HG02885 (cell line): ENCODE measurements at regions not wholly inside any gene's neighbourhood (a gene's known extent, or its start where the extent isn't known, plus 50 kb on each side); places are given as distances from the start of the nearest gene placed in this dataset.

Experiments
- ATAC-seq: cut with Tn5 transposase; IDR thresholded peaks from one replicate; pipeline ENCODE4 v1.9.1; 2021; ENCODE audit warnings: mild to moderate bottlenecking; ENCODE audit not compliant: unreplicated experiment, poor library complexity

DNA sequence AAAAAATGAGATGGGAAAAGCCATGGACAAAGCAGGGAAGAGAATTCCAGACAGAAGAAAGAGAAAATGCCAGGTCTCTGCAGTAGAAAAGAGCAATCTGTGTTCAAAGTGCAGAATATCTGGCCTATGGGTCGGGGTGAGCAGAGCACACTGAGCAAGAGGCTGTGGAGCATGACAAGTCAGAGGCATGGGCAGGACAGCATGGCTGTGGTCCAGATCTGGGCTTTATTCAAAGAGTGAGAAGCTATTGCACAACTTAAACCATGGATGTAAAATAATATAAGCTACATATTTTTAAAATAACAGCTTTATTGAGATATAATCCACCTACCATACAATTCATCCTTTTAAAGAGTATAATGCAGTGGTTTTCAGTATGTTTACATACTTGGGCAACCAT is 133.1 kb upstream of the SPDL1 start:
- ATAC-seq, result no peak

DNA sequence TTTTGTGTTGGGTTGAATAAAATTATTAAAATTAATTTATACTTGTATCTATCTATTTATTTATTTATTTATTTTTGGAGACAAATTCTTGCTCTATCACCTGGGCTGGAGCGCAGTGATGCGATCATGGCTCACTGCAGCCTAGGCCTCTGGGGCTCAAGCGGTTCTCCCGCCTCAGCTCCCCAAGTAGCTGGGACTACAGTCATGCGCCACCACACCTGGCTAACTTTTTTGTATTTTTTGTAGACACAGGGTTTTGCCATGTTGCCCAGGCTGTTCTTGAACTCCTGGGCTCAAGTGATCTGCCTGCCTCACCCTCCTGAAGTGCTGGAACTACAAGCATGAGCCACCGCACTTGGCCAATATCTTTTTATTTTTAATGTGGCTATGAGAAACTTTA is 134.7 kb upstream of the SPDL1 start:
- ATAC-seq, result no peak

DNA sequence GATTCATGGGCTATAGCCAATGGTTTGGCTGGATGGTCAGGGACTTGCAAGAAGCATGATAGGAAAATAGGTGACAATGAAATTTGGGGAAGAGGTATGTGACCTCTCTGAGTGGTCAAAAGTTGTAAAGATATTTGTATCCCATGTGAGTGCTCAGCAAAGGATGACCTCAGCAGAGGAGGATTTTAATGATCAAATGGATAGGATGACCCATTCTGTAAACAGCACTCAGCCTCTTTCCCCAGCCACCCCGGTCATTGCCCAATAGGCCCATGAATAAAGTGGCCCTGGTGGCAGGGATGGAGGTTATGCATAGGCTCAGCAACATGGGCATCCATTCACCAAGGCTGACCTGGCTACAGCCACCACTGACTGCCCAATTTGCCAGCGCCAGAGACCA is 138.4 kb upstream of the SPDL1 start:
- no peak for ATAC-seq

DNA sequence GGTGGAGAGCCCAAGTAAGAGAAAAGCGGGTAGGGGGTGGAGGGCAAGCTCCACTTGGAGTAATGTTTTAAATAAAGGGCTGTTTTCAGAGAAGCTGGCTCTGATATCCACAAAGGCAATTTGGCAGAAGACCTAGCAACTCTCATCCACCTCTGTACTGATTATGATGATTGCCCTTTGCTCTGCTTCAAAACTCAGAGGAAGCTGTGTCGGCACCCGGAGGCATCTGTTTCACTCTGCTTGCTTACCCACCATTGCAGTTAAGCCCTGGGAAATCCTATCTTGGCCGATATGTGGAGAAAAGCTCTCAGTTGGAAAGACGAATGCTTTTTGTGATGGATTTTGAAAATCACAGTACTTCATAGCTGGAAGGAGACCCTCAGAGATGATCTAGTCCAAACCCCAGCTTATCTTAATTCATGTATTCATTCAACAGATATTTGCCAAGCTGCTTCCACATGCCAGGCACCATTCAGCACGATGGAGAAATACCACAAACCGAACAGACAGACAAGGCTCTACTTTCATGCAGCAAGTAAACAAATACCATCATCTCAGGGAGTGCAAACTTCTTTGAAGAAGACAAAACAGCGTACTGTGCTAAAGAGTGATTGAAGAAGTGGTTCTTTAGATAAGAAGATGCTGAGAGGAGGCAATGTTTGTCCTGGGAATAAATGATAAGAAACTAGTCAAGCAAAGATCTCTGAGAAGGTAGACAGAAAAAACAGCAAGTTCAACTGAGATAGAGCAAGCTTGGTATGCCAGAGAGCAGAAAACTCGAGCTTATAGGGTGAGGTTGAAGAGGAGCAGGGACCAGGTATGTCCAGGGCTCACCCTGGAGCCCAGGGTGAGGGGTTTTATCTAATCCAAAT is 140.4 kb upstream of the SPDL1 start:
- no peak for ATAC-seq

DNA sequence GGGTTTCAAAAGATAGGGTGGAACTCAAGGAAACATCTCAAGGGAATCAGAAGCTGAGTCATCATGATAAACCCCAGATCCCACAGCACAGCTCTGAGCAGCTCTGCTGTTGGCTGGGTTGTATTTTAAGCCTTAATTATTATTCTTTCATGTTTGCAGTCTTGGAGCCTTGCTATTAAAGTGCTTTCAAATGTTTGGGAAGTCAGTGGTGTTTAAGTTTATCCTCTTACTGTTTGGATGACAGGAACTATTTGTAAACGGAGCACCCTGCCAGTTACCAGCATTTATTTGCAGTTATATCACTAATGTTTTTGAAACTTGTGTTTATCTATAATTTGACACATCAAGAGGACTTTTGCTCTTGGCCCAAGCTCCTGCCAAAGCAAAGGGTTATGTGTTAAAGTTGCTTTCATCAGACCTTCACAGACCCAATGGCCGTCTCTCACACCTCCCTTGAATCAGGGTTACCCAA is 141.1 kb upstream of the SPDL1 start:
- no peak for ATAC-seq

DNA sequence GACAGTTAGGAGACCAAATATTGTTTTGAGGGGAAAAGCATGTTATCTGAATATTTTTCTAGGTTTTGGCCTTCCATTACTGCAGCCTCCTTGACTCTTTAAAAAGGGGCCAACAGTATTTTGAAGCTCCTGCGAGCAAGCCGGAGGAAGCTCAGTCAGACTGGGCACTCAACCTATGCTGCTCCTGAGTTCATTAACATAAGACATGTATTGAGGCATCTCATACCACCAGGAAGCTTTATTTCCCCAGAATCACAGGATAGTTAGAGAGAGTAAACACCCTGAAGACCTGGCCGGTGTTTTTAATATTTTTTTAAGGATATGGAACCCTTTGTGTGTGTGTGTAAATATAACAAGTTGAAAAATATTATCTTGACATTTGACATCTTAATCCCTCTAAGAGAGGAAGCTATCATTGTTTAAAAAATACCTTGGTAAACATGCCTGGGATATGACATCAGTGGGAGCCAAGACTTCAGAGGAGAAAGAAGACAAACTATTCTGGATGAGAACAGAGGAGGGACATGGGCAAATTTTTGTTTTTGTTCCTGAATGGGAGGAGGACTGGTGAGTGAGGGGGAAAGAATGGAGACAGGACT is 139.3 kb upstream of the SLIT3 start:
- no peak for ATAC-seq

DNA sequence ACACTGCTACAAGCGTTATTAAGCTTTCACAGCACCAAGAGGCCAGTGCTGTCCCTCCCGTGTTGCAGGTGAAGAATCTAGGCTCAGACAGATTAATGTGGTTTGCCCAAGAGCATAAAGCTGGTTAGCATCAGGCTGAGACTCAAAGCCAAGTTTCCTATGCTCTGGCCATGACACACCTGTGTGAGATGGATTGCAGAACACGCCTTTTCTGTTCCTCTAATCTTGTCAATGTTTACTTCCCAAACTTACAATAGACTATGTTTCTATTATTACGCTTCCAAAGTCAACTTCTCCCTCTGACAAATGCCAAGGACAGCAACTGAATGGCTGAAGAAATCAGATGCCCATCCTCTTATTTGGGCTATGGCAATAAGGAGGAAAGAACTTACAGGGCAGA is 138.4 kb upstream of the SLIT3 start:
- ATAC-seq, result no peak

DNA sequence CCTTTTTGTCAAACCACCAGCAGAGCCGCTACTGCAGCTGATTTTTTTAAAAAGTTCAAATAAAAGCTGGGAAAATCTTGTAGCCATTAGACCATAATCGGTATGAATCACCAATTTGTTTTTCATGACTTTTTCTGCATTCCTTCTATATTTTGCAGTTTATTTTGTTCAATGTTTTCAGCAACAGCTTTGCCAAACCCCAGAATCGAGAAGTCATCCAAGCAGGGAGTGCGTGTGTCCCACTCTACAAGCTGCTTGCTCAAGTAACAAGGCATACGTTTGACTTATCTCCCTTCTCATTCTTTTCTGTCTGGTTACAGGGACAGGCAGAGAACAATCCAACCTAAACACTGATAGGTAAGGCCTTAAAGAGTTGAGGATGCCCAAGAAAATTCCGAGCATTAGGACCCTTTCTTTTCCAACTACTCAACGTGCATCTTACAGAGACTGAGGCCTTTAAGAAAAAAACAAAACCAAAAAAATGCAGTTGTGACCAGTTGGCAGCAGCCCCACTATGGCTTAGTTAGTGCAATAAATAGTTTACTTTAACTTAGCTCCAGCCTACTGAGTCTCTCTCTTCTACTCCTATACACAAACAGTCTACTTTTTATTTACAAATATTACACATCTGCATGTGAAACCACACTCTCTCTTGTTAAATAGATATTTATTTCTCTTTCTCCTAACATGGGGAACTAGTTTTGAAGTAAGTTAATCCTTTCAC is 134.7 kb upstream of the SLIT3 start:
- no peak for ATAC-seq

DNA sequence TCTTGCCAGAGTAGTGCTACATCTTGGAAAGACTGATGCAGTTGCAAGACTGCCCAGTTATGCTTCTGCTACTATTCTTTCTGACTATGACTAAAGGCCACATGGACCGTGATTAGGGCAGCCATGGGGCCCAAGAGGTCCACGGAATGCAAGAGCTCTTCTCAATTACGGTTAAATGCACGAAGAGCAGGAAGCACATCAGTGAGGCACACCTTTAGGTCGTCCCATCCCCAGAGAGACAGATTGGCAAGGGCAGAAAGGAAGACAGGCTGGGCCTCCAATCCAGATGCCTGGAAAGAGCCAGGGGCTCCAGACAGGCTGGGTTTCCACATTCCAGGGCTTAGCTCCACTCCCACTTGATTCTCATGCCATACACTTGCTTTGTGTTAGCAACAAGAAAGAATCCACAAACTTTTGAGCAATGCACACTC is 132.3 kb upstream of the SLIT3 start:
- ATAC-seq, result no peak

DNA sequence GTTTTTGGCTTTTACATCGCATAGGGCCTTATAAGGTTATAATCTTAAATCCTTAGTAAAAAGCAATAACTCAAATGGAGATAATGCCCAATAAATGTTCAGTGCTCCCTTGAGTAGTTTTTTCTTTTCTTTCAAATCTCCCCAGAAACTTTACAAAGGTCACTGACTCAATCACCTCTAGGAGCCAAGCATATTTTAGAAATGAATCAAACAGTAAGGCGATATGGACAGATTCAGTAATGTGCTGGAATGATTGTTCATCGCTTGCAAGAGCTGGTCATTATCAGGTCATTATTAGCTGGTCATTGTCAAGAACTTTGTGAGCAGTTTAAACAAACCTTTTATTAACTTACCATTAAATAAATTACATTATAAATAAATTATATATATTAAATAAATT is 130.4 kb upstream of the SLIT3 start:
- no peak for ATAC-seq

DNA sequence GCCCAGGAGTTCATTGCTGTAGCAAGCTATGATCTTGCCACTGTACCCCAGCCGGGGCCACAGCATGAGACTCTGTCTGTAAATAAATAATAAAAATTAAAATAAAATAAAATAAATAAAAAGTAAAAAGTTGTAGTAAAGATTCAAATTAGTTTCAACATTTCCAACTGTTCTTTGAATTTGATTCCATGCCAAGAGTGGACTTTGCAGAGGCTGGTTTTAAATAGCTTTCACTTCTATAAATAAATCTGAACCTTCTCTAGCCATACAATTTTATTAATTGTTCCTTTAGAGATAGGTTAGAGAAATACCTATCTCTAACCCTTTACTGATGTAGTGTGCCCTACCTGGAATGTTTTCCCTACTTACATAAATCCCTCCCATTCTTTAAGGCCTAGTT is 129.7 kb upstream of the SLIT3 start:
- ATAC-seq, result no peak

DNA sequence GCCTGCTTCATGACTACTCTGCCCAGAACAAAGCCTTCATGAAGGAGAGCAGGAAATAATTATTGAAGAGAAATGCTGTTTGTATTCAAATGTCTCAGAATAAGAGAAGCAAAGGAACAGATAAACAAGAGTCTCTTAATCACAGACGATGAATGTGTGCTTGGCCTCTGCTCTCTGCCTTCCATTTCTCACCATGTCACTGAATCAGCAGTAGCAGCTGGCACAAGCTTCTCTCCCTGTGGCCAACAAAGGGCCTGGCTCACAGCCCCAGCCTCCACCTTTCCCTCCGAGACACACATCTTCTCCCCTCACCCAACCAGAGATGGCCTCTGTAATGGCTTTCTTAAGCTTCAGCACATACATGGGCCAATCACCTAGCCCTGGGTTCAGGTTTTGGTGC is 128.1 kb upstream of the SLIT3 start:
- no peak for ATAC-seq

DNA sequence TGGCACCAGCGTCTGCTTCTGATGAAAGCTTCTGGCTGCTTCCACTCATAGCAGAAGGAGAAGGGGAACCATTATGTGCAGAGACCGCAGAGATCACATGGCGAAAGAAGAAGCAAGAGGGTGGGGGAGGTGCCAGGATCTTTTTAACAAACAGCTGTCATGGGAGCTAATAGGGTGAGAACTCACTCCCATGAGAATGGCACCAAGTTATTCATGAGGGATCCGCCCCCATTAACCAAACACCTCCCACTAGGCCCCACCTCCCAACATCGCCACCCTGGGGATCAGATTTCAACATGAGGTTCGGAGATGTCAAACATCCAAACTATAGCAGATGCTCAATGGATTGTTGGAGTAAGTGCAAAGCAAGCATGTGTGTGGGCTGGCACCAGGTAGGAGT is 125.8 kb upstream of the SLIT3 start:
- ATAC-seq, result no peak

DNA sequence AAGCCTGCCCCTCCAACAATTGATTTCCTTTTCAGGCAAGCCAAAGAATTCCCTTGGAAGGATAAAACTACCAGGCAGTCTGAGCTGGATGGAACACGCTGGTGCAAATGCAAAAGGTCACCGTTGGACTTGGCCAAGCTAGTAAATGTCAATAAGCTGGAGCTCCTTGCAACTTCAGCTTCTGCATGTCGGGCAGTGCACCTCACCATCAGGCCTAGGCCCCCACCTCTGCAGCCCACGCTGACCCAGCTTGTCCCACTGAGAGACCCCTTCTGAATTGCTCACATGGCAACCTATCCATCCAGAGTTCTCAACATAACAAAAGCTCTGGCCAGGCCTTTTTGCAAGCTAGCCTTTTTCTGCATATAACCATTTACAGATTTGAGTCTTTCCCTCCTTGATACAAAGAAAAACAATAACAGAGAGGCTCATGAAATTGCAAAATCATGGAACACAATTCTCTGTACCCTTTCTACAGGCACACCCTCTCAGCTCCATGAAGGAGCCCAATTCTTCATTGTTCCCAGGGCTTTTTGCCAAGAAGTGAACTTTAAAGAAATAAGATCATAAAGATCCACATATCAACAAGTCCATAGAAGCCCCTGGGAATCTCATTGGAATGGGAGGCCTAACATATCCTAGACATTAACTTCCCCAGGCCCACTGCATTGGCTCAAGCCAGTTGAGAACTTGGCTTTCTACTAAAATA is 123.9 kb upstream of the SLIT3 start:
- ATAC-seq, result no peak

DNA sequence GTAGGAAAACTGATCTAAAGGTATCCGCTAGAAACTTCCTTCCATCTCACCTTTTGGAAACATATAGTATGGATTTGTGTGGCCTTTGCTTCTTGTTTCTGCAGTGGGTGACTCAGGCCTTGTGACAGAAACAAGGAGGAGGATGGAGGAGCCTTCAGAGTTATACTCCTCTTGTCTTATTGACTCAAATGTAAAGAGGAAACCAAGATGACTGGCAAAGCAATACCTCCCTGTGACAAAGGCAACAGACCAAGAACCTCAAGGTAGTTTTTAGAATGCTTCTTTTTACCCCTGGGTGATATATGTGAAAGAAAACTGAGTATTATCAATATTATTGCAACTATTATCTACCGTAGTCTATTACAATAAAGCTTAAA is 123.3 kb upstream of the SLIT3 start:
- ATAC-seq, result no peak

DNA sequence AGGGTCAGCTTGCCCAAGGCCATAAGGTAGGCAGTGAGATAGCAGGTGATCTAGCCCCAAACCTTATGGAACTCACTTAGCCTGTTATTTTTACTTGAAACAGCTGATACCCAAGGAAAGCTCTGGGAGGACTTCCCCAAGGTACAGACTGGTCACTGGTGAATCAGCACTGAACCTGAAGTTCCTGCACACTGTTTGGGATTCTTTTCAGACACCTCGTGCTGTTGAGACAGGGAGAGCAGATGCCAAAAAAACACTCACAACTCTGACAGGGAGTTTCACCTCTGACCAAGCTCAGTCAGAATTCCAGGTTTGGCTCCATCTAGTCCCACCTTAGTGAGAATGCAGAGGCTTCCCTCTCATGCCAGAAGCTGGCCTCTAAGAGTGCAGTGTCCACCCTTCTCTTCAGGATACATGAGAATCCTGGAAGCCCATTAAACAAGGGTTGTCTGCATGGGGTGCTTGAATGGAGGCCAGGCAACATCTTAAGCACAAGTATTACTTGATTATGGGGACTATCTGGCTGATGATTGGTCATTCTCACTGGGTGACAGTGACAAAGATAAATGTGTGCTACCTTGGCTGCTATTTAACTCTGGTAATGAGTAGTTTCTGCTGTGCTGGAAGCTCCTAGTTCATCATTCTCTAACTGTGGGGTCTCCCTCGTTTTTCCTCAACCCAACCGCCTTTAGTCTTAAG is 122.8 kb upstream of the SLIT3 start:
- ATAC-seq, result no peak

DNA sequence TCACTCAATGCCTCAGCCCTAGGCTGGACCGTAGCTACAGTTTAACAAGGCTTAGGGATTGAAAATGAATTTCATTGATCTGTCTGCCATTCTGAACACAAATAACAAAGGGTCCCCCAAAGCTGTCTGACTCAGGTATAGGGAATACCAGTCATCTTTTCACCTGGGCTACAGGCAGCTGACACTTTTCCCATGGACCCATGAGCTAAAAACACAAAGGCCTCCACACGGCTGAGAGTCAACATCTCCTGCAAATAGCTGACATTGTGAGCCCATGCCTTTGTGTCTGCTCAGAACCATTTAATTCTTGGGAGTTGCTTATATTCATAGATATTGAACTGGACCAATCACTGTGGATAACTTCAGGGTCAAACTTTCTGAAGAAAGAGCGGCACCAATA is 121.1 kb upstream of the SLIT3 start:
- ATAC-seq, result no peak

DNA sequence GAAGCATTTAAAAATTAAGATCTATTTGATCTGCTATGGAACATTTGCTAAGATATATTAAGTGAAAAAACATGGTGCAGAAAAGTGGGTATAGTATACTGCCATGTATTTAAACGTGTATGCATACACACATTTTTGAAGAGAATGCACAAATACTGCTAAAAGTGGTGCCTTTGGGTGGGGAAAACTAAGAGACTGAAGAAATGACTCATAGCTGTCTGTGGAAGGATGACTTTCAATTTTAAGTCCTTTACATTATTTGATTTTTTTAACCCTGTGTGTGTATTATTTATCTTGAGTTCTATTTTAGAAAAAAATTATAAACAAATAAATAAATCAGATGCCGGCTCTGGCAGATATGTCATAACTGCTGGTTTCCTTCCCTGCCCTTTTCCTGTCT is 120.7 kb upstream of the SLIT3 start:
- no peak for ATAC-seq

DNA sequence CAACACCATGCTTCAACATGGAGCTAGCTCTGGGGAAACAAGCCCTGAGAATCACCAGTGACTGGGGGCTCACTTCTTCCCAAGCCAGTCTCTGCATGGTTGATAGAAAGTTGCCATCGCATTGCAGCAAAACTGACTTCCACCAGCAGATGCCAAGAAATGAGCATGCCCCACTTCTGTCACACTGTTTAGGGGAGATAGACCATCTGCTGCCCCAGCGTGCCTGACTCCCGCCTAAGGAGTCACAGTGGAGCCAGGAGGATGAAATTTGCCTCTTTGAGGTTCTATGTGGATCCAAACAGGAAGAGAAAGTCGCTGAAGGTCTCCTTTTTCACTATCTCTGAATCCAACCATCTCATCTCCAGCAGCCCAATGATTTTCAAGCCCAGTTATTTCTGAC is 116.7 kb upstream of the SLIT3 start:
- no peak for ATAC-seq

DNA sequence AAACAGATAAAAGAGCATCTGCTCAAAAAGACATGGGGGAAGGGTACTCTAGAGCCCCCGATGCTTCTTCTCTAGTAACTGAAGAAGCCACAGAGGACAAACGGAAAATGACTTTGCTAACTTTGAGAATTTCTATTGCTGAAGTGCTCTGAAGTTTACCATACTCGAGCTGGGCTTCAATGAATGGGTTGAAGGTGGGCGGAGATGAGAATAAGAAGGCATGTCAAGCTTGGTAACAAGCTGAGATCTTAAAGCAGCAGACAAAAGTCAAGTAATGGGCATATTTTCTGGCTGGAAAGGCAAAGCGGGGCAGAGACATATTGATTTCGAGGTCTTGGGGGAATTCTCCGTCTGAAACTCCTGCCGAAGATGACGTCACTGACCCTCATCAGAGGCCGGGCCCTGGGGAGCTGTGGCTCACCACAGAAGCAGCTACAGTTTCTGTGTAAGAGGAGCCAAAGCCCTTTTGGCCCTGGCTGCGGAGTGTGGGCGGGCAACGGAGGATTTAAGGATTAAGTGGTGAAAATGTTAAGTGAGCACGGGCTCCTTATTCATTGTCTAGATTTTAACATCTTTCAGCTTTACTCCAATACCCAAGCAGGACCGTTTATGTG is 115.8 kb upstream of the SLIT3 start:
- peak; percentile 99 for ATAC-seq
